ENCODE measurements at regions not wholly inside any gene's neighbourhood (a gene's known extent, or its start where the extent isn't known, plus 50 kb on each side); places are given as distances from the start of the nearest gene placed in this dataset.

DNA sequence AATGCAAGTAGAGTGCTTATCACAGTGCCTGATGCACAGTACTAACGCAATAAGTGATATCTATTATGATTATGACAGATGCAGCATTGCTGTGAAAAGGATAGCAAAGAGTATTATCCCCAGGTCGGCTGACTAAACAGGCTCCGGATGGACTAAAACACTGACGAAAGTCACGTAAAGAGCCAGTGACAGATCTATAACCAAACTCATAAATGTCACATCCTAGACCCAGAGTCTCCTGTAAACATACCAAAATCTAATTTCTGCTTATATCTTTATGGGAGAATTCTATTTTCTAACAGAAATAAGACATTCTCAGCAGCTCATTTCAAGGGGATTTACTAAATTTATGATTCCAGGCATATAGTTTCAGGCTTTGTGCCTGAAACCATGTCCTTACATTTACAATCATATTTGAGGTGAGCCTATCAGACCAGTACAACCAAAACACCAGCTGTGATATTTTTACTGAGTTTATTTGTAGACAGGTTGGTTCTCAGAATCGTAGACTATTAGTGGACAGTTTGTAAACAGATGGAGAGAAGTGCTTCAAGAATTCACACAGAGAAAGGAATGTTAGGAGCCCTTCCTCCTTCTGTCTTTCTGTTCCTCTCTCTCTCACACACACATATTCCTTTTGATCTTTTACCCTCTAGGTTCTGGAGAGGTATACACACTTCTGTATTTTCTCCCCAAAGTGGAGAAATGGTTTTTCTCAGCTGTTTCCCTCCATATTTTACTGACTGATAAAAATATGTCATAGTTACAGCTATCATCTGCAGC is 52.4 kb upstream of the WDR26 start:
- Histone ChIP-seq H3K4me1 (peaks cover 0 to 34% (median 8%) of the 10 kb centered on the region in 3 donors), H3K36me3 (no peaks in the 10 kb centered on the region), H3K27ac (no peak overlapping the region), H3K27me3 (no peaks in the 10 kb centered on the region), H3K9me3 (no peaks in the 10 kb centered on the region), H3K4me3 (no peak overlapping the region)
- intact Hi-C loops (cut with DNase I): no loop called here
- no peak for TF ChIP-seq POLR2A (IDR thresholded peaks at IDR 0.05)
- TF ChIP-seq, protein P1, sequence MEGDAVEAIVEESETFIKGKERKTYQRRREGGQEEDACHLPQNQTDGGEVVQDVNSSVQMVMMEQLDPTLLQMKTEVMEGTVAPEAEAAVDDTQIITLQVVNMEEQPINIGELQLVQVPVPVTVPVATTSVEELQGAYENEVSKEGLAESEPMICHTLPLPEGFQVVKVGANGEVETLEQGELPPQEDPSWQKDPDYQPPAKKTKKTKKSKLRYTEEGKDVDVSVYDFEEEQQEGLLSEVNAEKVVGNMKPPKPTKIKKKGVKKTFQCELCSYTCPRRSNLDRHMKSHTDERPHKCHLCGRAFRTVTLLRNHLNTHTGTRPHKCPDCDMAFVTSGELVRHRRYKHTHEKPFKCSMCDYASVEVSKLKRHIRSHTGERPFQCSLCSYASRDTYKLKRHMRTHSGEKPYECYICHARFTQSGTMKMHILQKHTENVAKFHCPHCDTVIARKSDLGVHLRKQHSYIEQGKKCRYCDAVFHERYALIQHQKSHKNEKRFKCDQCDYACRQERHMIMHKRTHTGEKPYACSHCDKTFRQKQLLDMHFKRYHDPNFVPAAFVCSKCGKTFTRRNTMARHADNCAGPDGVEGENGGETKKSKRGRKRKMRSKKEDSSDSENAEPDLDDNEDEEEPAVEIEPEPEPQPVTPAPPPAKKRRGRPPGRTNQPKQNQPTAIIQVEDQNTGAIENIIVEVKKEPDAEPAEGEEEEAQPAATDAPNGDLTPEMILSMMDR (IDR thresholded peaks at IDR 0.05): no peak
- no peak for DNase-seq
- WGBS, 2 donors: 71 to 79% methylated on average over 6 of the region's 6 CpGs

- Histone ChIP-seq H3K27me3 (no peaks in the 10 kb centered on the region), H3K4me3 (no peak overlapping the region), H3K4me1 (peaks cover 0 to 30% (median 2%) of the 10 kb centered on the region in 3 donors), H3K9me3 (no peaks in the 10 kb centered on the region), H3K27ac (no peak overlapping the region), H3K36me3 (no peaks in the 10 kb centered on the region)
- DNase-seq: no peak
- 74 to 80% methylated on average over 2 of the region's 2 CpGs for WGBS, 2 donors
- TF ChIP-seq, protein P1 (IDR thresholded peaks at IDR 0.05): no peak
- no peak for TF ChIP-seq POLR2A (IDR thresholded peaks at IDR 0.05)
- intact Hi-C loops (cut with DNase I): no loop called here
These were observed 54.4 kb upstream of the WDR26 start for GRCh38 chr1:224488806-224489499.

DNA sequence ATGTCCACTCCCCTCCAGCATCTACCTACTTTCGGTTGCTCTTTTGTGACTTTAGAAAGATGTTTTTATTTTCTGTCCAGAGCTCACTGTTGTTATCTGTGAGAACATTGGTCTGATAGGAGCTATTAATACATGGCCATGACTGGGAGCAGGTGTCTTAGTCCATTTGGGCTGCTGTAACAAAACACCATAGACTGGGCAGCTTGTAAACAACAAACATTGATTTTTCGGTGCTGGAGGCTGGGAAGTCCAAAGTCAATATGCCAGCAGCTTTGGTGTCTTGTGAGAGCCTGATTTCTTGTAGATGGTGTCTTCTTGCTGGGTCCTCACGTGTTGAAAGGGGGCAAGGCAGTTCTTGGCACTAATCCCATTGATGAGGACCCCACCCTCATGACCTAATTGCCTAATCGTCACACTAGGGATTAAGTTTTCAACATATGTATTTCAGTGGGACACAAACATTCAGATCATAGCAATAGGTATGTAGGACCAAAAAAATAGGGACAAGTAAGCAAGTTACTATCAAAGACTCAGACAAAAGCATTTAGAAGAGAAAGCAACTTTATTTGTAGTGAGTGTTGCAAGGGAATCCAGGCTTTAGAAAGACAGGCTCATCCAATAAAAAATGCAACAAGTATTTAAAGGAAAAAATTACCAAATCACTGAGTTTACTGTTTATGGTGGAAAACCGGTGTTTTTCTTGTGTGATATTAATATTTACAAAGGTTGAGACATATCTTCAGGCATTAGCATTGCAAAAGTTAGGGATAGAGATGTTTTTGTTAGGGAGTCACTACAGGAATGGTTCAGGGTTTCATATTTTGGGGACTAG is 55.2 kb upstream of the WDR26 start:
- peaks cover 0 to 30% (median 2%) of the 10 kb centered on the region in 3 donors for H3K4me1 ChIP-seq
- H3K36me3 ChIP-seq: no peaks in the 10 kb centered on the region
- no peak overlapping the region for H3K4me3 ChIP-seq
- TF ChIP-seq POLR2A (IDR thresholded peaks at IDR 0.05): no peak
- TF ChIP-seq, protein P1 (IDR thresholded peaks at IDR 0.05): no peak
- no peak for DNase-seq
- no peaks in the 10 kb centered on the region for H3K27me3 ChIP-seq
- H3K9me3 ChIP-seq: no peaks in the 10 kb centered on the region
- no peak overlapping the region for H3K27ac ChIP-seq
- intact Hi-C loops (cut with DNase I): no loop called here
- WGBS, 2 donors: 73 to 77% methylated on average over 5 of the region's 5 CpGs

DNA sequence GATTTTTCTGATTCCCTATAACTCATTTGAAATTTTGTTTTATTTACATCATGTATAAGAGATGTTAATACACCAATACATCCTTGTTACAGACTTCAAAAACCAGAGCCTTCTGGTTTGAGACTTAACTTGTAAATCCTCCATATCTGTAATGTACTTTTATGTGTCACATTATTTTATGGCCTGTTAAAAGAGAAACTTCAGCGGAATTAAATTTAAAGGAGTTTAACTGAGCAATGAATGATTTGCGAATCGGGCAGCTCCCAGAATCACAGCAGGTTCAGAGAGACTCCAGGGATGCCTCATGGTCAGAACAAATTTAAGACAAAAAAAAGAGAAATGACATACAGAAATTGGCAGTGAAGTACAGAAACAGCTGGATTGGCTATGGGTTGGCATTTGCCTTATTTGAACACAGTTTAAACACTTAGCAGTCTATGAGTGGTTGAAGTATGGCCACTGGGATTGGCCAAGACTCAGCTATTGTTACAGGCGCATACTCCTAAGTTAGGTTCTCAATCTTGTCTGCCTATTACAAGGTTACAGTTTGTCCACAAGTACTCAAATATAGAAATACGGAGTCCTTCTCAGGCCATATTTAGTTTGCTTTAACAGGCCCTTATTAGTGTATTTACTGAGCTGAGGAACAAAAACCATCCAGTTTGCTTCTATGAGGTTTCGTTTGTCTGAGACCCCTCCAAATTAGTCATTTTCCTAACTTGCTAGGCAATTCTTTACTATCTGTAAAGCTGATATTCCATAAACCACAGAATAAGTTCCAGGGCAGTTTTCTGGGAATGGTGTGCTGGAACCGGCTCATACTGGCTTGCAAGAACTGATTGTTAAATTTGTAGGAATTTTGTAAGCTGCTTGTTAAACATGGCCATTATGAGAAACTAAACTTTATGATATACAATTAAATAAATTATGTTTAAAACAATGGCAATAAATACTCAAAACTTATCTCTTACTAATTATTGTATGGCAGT is 56.2 kb upstream of the WDR26 start:
- DNase-seq: no peak
- H3K36me3 ChIP-seq: no peaks in the 10 kb centered on the region
- no peaks in the 10 kb centered on the region for H3K27me3 ChIP-seq
- intact Hi-C loops (cut with DNase I): no loop called here
- 90 to 91% methylated on average over 7 of the region's 7 CpGs for WGBS, 2 donors
- no peak overlapping the region for H3K27ac ChIP-seq
- H3K4me3 ChIP-seq: no peak overlapping the region
- peaks cover 0 to 30% (median 2%) of the 10 kb centered on the region in 3 donors for H3K4me1 ChIP-seq
- no peak for TF ChIP-seq POLR2A (IDR thresholded peaks at IDR 0.05)
- TF ChIP-seq, protein P1 (IDR thresholded peaks at IDR 0.05): no peak
- H3K9me3 ChIP-seq: no peaks in the 10 kb centered on the region
